ENCODE measurements at regions not wholly inside any gene's neighbourhood (a gene's known extent, or its start where the extent isn't known, plus 50 kb on each side); places are given as distances from the start of the nearest gene placed in this dataset.

DNA sequence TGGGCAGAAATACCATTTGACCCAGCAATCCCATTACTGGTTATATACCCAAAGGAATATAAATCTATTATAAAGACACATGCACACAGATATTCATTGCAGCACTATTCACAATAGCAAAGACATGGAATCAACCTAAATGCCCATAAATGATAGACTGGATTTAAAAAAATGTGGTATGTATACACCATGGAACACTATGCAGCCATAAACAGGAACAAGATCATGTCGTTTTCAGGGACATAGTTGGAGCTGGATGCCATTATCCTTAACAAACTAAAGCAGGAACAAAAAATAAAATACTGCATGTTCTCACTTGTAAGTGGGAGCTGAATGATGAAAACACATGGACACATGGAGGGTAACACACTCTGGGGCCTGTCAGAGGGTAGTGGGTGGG, 335.6 kb downstream of the BTG1 start:
- Histone ChIP-seq H3K36me3 (ENCODE audit: control insufficient read depth, insufficient read depth, low read length) (no peaks in the 10 kb centered on the region), H3K4me1 (ENCODE audit: control insufficient read depth, insufficient read depth, low read length, poor library complexity, severe bottlenecking) (peaks cover 18% of the 10 kb centered on the region), H3K9me3 (ENCODE audit: control insufficient read depth in 2 of 2, low read length in 2 of 2) (peaks cover 11 to 18% of the 10 kb centered on the region in 2 experiments), H3K4me3 (ENCODE audit: low read depth, low read length) (peak overlapping the region; percentile 59), H3K27me3 (ENCODE audit: control insufficient read depth, insufficient read depth, low read length) (no peaks in the 10 kb centered on the region), H3K27ac (ENCODE audit: insufficient read depth, low read length, poor library complexity, severe bottlenecking) (no peak overlapping the region)
- Mint-ChIP-seq H3K36me3 (peaks cover 14% of the 10 kb centered on the region), H3K27ac (peak overlapping the region in 2 of 3 donors; percentile 72 to 85), H3K4me3 (peak overlapping the region in 3 of 4 donors; percentile 25 to 49 (median 48)), H3K27me3 (no peaks in the 10 kb centered on the region), H3K9me3 (peaks cover 1 to 47% (median 6%) of the 10 kb centered on the region in 7 donors), H3K4me1 (peaks cover 26 to 60% (median 36%) of the 10 kb centered on the region in 4 donors)
- DNase-seq (peak in 1 of 3 donors; percentile 5), ATAC-seq (ENCODE audit: low read depth in 2 of 2) (no peak)

DNA sequence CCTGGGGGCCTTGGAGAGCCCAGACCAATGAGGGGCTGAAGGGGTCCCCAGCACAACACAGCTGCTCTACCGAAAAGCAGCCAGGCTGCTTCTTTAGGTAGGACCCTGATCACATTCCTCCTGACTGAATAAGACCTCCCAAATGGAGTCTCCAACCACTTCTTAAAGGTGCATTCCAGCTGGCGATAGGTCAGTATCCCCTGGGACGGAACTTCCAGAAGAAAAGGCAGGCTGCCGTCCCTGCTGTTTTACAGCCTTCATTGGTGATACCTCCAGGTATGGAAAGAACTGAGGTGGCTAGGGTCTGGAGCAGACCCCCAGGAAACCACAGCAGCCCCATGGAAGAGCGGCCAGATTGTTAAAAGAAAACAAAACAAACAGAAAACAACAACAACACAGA, 340.6 kb downstream of the BTG1 start:
- no peak for DNase-seq
- H3K9me3 ChIP-seq (ENCODE audit: control insufficient read depth in 2 of 2, low read length in 2 of 2), result peaks cover 11 to 18% of the 10 kb centered on the region in 2 experiments
- Mint-ChIP-seq H3K4me3 (no peak overlapping the region), H3K9me3 (peaks cover 6 to 43% (median 9%) of the 10 kb centered on the region in 7 donors), H3K36me3 (peaks cover 14% of the 10 kb centered on the region), H3K27me3 (peaks cover 5% of the 10 kb centered on the region), H3K27ac (no peak overlapping the region), H3K4me1 (peaks cover 18 to 36% (median 25%) of the 10 kb centered on the region in 4 donors)
- no peaks in the 10 kb centered on the region for H3K36me3 ChIP-seq (ENCODE audit: control insufficient read depth, insufficient read depth, low read length)
- ATAC-seq (ENCODE audit: low read depth in 2 of 2), result no peak
- peaks cover under 1% of the 10 kb centered on the region for H3K4me1 ChIP-seq (ENCODE audit: control insufficient read depth, insufficient read depth, low read length, poor library complexity, severe bottlenecking)
- H3K27ac ChIP-seq (ENCODE audit: insufficient read depth, low read length, poor library complexity, severe bottlenecking), result no peak overlapping the region
- H3K27me3 ChIP-seq (ENCODE audit: control insufficient read depth, insufficient read depth, low read length), result no peaks in the 10 kb centered on the region
- no peak overlapping the region for H3K4me3 ChIP-seq (ENCODE audit: low read depth, low read length)

DNA sequence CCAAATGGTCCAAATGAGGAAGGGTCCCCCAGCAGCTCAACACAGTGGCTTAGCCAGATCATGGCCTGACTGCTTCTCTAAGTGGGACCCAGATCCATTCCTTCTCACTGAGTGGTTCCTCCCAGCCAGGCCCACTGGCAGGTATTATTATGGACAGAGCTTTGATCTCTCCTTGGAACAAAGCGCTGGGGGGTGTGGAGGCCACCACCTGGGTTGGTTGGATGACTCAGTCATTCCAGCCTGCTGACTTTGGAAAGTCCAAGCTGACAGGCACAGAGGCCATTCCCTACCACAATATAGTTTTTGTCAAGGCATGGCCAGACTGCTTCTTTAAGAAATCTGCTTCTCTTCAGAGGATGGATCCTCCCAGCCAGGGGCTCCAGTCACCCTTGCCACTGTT, 341.1 kb downstream of the BTG1 start:
- no peaks in the 10 kb centered on the region for H3K36me3 ChIP-seq (ENCODE audit: control insufficient read depth, insufficient read depth, low read length)
- H3K4me3 ChIP-seq (ENCODE audit: low read depth, low read length), result no peak overlapping the region
- Mint-ChIP-seq H3K27me3 (peaks cover 5% of the 10 kb centered on the region), H3K27ac (no peak overlapping the region), H3K4me1 (peaks cover 14 to 31% (median 21%) of the 10 kb centered on the region in 4 donors), H3K36me3 (peaks cover 14% of the 10 kb centered on the region), H3K9me3 (peaks cover 6 to 39% (median 9%) of the 10 kb centered on the region in 7 donors), H3K4me3 (no peak overlapping the region)
- ATAC-seq (ENCODE audit: low read depth in 2 of 2) (no peak), DNase-seq (no peak)
- H3K4me1 ChIP-seq (ENCODE audit: control insufficient read depth, insufficient read depth, low read length, poor library complexity, severe bottlenecking), result no peaks in the 10 kb centered on the region
- H3K27me3 ChIP-seq (ENCODE audit: control insufficient read depth, insufficient read depth, low read length), result no peaks in the 10 kb centered on the region
- H3K27ac ChIP-seq (ENCODE audit: insufficient read depth, low read length, poor library complexity, severe bottlenecking), result no peak overlapping the region
- peaks cover 11 to 18% of the 10 kb centered on the region in 2 experiments for H3K9me3 ChIP-seq (ENCODE audit: control insufficient read depth in 2 of 2, low read length in 2 of 2)

DNA sequence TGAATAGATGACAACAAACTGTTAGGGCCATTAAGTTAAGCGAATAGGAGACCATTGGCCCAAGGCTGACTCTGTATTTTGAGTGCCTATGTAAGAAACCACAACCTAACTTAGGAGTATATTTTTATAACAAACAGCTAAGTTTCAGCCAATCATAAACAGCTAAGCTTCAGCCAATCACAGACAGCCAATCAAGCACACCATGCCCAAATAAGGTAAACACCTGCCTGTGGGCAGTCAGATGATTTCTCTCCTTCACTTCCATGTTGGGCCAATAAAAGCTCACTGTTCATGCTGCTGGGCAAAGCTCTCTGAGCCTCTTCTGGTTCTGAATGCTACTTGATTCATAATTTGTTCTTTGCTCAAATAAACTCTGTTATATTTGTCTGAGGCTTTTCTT, 344.6 kb downstream of the BTG1 start:
- Histone ChIP-seq H3K27me3 (ENCODE audit: control insufficient read depth, insufficient read depth, low read length) (no peaks in the 10 kb centered on the region), H3K9me3 (ENCODE audit: control insufficient read depth in 2 of 2, low read length in 2 of 2) (peaks cover 0 to 10% of the 10 kb centered on the region in 2 experiments), H3K27ac (ENCODE audit: insufficient read depth, low read length, poor library complexity, severe bottlenecking) (no peak overlapping the region), H3K36me3 (ENCODE audit: control insufficient read depth, insufficient read depth, low read length) (no peaks in the 10 kb centered on the region), H3K4me1 (ENCODE audit: control insufficient read depth, insufficient read depth, low read length, poor library complexity, severe bottlenecking) (no peaks in the 10 kb centered on the region), H3K4me3 (ENCODE audit: low read depth, low read length) (no peak overlapping the region)
- Mint-ChIP-seq H3K4me3 (no peak overlapping the region), H3K27ac (no peak overlapping the region), H3K9me3 (peaks cover 2 to 12% (median 7%) of the 10 kb centered on the region in 7 donors), H3K4me1 (peaks cover 5 to 17% (median 11%) of the 10 kb centered on the region in 4 donors), H3K36me3 (peaks cover 4% of the 10 kb centered on the region), H3K27me3 (peaks cover 5% of the 10 kb centered on the region)
- no peak for ATAC-seq (ENCODE audit: low read depth in 2 of 2)
- DNase-seq, result no peak

DNA sequence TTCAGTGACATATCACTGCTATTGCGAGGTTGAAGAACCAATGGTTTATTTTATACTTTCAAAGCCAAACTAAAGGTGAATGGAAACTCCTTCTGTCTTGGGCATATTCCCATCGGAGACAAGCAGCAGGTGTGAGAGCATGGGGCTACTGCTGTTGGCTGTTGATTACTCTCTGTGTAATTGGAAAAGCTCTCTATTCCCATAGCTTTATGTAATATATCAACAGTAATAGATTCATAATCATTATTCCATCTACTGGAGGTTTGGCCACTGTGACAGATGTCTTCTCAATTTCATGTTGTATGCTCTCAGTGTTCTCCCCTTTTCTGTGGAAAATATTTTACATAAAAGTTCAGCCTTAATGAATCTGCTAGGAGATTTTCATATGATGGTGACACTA, 352.0 kb downstream of the BTG1 start:
- Mint-ChIP-seq H3K36me3 (no peaks in the 10 kb centered on the region), H3K9me3 (peaks cover 0 to 8% (median 0%) of the 10 kb centered on the region in 7 donors), H3K4me1 (peaks cover 0 to 10% (median 5%) of the 10 kb centered on the region in 4 donors), H3K27me3 (no peaks in the 10 kb centered on the region), H3K27ac (no peak overlapping the region), H3K4me3 (no peak overlapping the region)
- H3K4me1 ChIP-seq (ENCODE audit: control insufficient read depth, insufficient read depth, low read length, poor library complexity, severe bottlenecking), result no peaks in the 10 kb centered on the region
- no peak overlapping the region for H3K4me3 ChIP-seq (ENCODE audit: low read depth, low read length)
- H3K9me3 ChIP-seq (ENCODE audit: control insufficient read depth in 2 of 2, low read length in 2 of 2), result no peaks in the 10 kb centered on the region
- DNase-seq, result no peak
- H3K36me3 ChIP-seq (ENCODE audit: control insufficient read depth, insufficient read depth, low read length), result no peaks in the 10 kb centered on the region
- no peak for ATAC-seq (ENCODE audit: low read depth in 2 of 2)
- H3K27ac ChIP-seq (ENCODE audit: insufficient read depth, low read length, poor library complexity, severe bottlenecking), result no peak overlapping the region
- H3K27me3 ChIP-seq (ENCODE audit: control insufficient read depth, insufficient read depth, low read length), result no peaks in the 10 kb centered on the region

DNA sequence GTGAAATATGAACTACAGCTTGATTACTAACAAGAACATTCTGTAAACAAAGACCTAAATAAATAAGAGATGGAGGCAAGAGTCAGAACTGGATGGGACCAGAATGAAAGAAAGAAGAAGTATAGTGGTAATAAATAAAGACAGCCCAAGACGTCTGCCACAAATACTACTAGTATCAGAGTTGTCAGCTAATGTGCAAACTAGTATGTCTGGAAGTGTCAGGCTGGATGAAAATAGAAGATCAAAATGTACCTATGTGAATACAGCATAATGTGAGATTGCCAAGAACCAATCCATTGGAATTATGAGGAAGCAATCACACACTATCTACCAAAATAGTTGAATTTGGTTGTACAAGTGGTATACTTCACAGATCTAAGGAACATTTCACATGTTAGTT, 353.0 kb downstream of the BTG1 start:
- DNase-seq (no peak), ATAC-seq (ENCODE audit: low read depth in 2 of 2) (no peak)
- Mint-ChIP-seq H3K4me3 (no peak overlapping the region), H3K4me1 (peaks cover 2 to 9% (median 7%) of the 10 kb centered on the region in 4 donors), H3K27me3 (no peaks in the 10 kb centered on the region), H3K36me3 (no peaks in the 10 kb centered on the region), H3K9me3 (peaks cover 0 to 8% (median 0%) of the 10 kb centered on the region in 7 donors), H3K27ac (no peak overlapping the region)
- Histone ChIP-seq H3K36me3 (ENCODE audit: control insufficient read depth, insufficient read depth, low read length) (no peaks in the 10 kb centered on the region), H3K4me1 (ENCODE audit: control insufficient read depth, insufficient read depth, low read length, poor library complexity, severe bottlenecking) (no peaks in the 10 kb centered on the region), H3K4me3 (ENCODE audit: low read depth, low read length) (no peak overlapping the region), H3K27me3 (ENCODE audit: control insufficient read depth, insufficient read depth, low read length) (no peaks in the 10 kb centered on the region), H3K9me3 (ENCODE audit: control insufficient read depth in 2 of 2, low read length in 2 of 2) (no peaks in the 10 kb centered on the region), H3K27ac (ENCODE audit: insufficient read depth, low read length, poor library complexity, severe bottlenecking) (no peak overlapping the region)

DNA sequence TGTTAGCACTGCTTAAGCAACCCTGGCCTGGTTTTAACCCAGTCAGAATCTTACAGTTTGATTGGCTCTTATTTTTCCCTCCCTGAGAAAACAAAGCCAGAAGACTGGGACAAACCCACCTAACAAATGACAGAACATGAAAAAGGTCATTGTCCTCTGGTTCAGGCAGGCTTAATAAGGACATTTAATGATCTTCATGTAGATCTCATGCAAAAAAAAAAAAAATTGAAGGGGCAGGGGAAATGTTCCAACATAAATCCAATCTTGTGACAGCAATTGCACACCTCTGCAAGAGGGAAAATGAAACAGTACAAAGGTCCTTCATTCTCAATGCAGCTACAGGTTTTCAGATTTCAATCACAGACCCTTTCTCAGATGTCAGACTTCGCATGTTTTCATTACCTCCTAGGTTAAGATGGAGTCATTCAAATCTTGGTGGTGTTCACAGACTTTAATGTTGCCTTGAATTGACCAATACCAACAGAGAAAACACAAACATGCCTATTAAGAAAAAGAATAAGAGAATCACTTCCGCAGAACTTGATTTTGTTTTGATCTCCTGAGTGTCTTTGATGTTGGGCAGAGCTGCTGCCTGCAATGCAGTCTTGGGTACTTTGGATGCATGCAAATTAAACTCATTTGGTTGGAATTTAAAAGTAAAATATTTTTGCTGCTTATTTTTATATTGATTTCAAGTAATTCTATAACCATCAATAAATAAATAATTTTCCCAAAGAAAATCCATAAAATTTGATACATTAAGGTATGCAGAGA, 359.0 kb downstream of the BTG1 start:
- Histone ChIP-seq H3K27me3 (ENCODE audit: control insufficient read depth, insufficient read depth, low read length) (no peaks in the 10 kb centered on the region), H3K9me3 (ENCODE audit: control insufficient read depth in 2 of 2, low read length in 2 of 2) (no peaks in the 10 kb centered on the region), H3K36me3 (ENCODE audit: control insufficient read depth, insufficient read depth, low read length) (no peaks in the 10 kb centered on the region), H3K4me3 (ENCODE audit: low read depth, low read length) (peak overlapping the region; percentile 43), H3K27ac (ENCODE audit: insufficient read depth, low read length, poor library complexity, severe bottlenecking) (peak overlapping the region; percentile 10), H3K4me1 (ENCODE audit: control insufficient read depth, insufficient read depth, low read length, poor library complexity, severe bottlenecking) (peaks cover 12% of the 10 kb centered on the region)
- peaks cover 15 to 39% (median 22%) of the 10 kb centered on the region in 4 donors for H3K4me1 Mint-ChIP-seq
- peaks cover 0 to 1% (median 0%) of the 10 kb centered on the region in 7 donors for H3K9me3 Mint-ChIP-seq
- H3K36me3 Mint-ChIP-seq, result peaks cover 6% of the 10 kb centered on the region
- H3K27ac Mint-ChIP-seq, result peak overlapping the region in 1 of 3 donors; percentile 21
- H3K4me3 Mint-ChIP-seq, result peak overlapping the region; percentile 2 to 40 (median 19)
- H3K27me3 Mint-ChIP-seq, result no peaks in the 10 kb centered on the region
- no peak for ATAC-seq (ENCODE audit: low read depth in 2 of 2)
- DNase-seq, result peak in 2 of 3 donors; percentile 18 to 27
